ENCODE measurements at regions not wholly inside any gene's neighbourhood (a gene's known extent, or its start where the extent isn't known, plus 50 kb on each side); places are given as distances from the start of the nearest gene placed in this dataset.

DNA sequence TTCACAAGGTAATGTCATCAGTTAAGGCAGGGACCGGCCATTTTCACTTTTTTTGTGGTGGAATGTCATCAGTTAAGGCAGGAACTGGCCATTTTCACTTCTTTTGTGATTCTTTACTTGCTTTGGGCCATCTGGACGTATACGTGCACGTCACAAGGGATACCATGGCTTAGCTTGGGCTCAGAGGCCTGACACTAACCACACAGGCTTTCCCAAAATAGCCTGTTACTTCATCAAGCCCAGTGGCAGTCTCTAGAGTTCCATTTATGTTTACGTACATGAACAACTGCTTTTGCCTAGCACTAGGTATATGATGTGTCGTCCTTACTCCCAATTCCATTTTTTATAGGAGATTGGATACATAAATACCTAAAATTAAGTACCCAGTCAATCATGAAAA is 237.9 kb downstream of the C7orf25 start:
- no peak overlapping the region for H3K9ac ChIP-seq (ENCODE audit: low read length)
- H2AK5ac ChIP-seq (ENCODE audit: low read length), result no peak overlapping the region
- H2BK120ac ChIP-seq (ENCODE audit: low read depth, low read length), result no peak overlapping the region
- H2BK5ac ChIP-seq (ENCODE audit: low read length), result no peak overlapping the region
- H2BK15ac ChIP-seq (replicated peaks; ENCODE audit: low read depth), result no peak overlapping the region
- no peak overlapping the region for H3K56ac ChIP-seq (ENCODE audit: low read length)
- no peak overlapping the region for H3K4ac ChIP-seq (ENCODE audit: low read depth, low read length)
- no peaks in the 10 kb centered on the region for H3K79me2 ChIP-seq (ENCODE audit: control insufficient read depth, insufficient read depth, low read length)
- H3K36me3 ChIP-seq (ENCODE audit: control insufficient read depth, insufficient read depth, low read length), result no peaks in the 10 kb centered on the region
- WGBS (ENCODE audit: extremely low coverage, insufficient coverage, low lambda C conversion rate), result no CpG with 5 or more reads among the region's 6 CpGs
- H3K18ac ChIP-seq (ENCODE audit: low read length), result no peak overlapping the region
- H3K4me1 ChIP-seq (ENCODE audit: control insufficient read depth, low read depth, low read length), result peaks cover 1% of the 10 kb centered on the region
- H4K5ac ChIP-seq (ENCODE audit: low read length), result no peak overlapping the region
- peak; percentile 16 for DNase-seq
- no peaks in the 10 kb centered on the region for H3K79me1 ChIP-seq (ENCODE audit: low read length)
- H3K4me3 ChIP-seq (ENCODE audit: low read length), result no peak overlapping the region
- H3K27me3 ChIP-seq (ENCODE audit: insufficient read depth, low read length, poor library complexity), result no peaks in the 10 kb centered on the region
- no peak overlapping the region for H3K23ac ChIP-seq (ENCODE audit: low read length)
- no peak overlapping the region for H4K8ac ChIP-seq (ENCODE audit: low read depth, low read length)
- H3K27ac ChIP-seq (ENCODE audit: low read depth, low read length), result no peak overlapping the region
- H3K4me2 ChIP-seq (ENCODE audit: low read length), result no peak overlapping the region

DNA sequence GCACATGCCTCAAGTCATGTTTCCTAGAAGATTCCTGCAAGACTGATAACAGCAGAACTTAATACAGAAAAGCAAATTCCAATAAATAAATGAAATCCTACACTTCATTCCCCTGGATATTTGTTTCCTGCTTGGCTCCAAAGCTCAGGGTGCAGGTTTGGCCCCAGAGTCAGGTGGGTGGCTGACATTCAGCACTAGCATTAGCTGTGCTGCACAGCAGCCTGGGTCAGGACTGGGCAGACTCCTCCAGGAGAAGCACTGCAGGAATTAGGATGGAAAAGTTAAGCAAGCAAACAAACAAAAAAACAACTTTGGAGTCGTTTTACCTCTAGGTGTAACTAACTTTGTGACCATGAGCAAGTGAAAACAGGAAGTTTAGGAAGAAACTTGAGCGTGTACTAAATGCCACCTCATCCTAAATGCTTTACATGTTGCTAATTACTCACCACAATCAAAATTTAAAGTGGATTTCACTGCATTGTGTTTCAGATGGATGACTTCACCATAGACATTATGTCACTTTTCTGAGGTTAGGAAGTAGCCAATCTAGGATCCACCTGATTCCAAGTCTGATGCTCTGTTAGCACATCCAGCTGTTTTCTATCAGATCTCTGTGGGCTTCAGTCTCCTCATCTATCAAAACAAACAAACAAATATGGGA is 239.4 kb downstream of the C7orf25 start:
- Histone ChIP-seq H2BK120ac (ENCODE audit: low read depth, low read length) (no peak overlapping the region), H3K4me3 (ENCODE audit: low read length) (no peak overlapping the region), H3K4me1 (ENCODE audit: control insufficient read depth, low read depth, low read length) (peaks cover 1% of the 10 kb centered on the region), H3K56ac (ENCODE audit: low read length) (no peak overlapping the region), H3K27me3 (ENCODE audit: insufficient read depth, low read length, poor library complexity) (no peaks in the 10 kb centered on the region), H4K5ac (ENCODE audit: low read length) (no peak overlapping the region), H3K27ac (ENCODE audit: low read depth, low read length) (no peak overlapping the region), H2AK5ac (ENCODE audit: low read length) (no peak overlapping the region), H3K79me1 (ENCODE audit: low read length) (no peaks in the 10 kb centered on the region), H3K23ac (ENCODE audit: low read length) (no peak overlapping the region), H3K4ac (ENCODE audit: low read depth, low read length) (peak overlapping the region; percentile 36), H3K79me2 (ENCODE audit: control insufficient read depth, insufficient read depth, low read length) (no peaks in the 10 kb centered on the region), H3K9ac (ENCODE audit: low read length) (no peak overlapping the region), H3K4me2 (ENCODE audit: low read length) (no peak overlapping the region), H3K36me3 (ENCODE audit: control insufficient read depth, insufficient read depth, low read length) (no peaks in the 10 kb centered on the region), H2BK5ac (ENCODE audit: low read length) (no peak overlapping the region), H4K8ac (ENCODE audit: low read depth, low read length) (no peak overlapping the region), H2BK15ac (replicated peaks; ENCODE audit: low read depth) (no peak overlapping the region), H3K18ac (ENCODE audit: low read length) (no peak overlapping the region)
- no CpG with 5 or more reads among the region's 2 CpGs for WGBS (ENCODE audit: extremely low coverage, insufficient coverage, low lambda C conversion rate)
- DNase-seq, result peak; percentile 10

DNA sequence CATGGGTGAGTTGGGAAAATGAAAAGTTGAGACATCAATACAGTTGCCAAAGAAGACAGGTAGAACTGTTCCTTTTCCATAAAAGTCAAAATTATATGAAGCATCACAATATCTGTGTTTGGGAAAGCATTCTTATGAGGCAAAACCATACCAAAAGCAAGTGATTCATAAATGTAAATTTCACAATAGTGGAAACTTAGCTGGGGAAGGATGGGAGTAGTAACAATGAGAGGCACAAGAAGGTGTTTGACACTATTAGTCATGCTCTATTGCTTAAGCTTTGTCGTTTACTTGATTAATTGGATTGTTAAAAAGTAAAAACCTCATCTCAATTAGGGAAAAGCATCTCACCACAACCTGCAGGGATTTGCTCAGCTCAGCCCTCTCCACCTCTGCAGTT is 240.2 kb downstream of the C7orf25 start:
- no peak overlapping the region for H3K9ac ChIP-seq (ENCODE audit: low read length)
- no peak overlapping the region for H2BK120ac ChIP-seq (ENCODE audit: low read depth, low read length)
- H3K18ac ChIP-seq (ENCODE audit: low read length), result no peak overlapping the region
- H2AK5ac ChIP-seq (ENCODE audit: low read length), result no peak overlapping the region
- H3K27ac ChIP-seq (ENCODE audit: low read depth, low read length), result no peak overlapping the region
- H4K5ac ChIP-seq (ENCODE audit: low read length), result no peak overlapping the region
- DNase-seq, result no peak
- no peaks in the 10 kb centered on the region for H3K79me1 ChIP-seq (ENCODE audit: low read length)
- H3K4me2 ChIP-seq (ENCODE audit: low read length), result no peak overlapping the region
- H4K8ac ChIP-seq (ENCODE audit: low read depth, low read length), result no peak overlapping the region
- no peaks in the 10 kb centered on the region for H3K36me3 ChIP-seq (ENCODE audit: control insufficient read depth, insufficient read depth, low read length)
- H3K4me1 ChIP-seq (ENCODE audit: control insufficient read depth, low read depth, low read length), result peaks cover 1% of the 10 kb centered on the region
- WGBS (ENCODE audit: extremely low coverage, insufficient coverage, low lambda C conversion rate), result no CpG with 5 or more reads among the region's 1 CpG
- H3K27me3 ChIP-seq (ENCODE audit: insufficient read depth, low read length, poor library complexity), result no peaks in the 10 kb centered on the region
- H3K56ac ChIP-seq (ENCODE audit: low read length), result no peak overlapping the region
- H3K79me2 ChIP-seq (ENCODE audit: control insufficient read depth, insufficient read depth, low read length), result no peaks in the 10 kb centered on the region
- H3K4ac ChIP-seq (ENCODE audit: low read depth, low read length), result no peak overlapping the region
- no peak overlapping the region for H3K4me3 ChIP-seq (ENCODE audit: low read length)
- H2BK5ac ChIP-seq (ENCODE audit: low read length), result no peak overlapping the region
- no peak overlapping the region for H3K23ac ChIP-seq (ENCODE audit: low read length)
- no peak overlapping the region for H2BK15ac ChIP-seq (replicated peaks; ENCODE audit: low read depth)

DNA sequence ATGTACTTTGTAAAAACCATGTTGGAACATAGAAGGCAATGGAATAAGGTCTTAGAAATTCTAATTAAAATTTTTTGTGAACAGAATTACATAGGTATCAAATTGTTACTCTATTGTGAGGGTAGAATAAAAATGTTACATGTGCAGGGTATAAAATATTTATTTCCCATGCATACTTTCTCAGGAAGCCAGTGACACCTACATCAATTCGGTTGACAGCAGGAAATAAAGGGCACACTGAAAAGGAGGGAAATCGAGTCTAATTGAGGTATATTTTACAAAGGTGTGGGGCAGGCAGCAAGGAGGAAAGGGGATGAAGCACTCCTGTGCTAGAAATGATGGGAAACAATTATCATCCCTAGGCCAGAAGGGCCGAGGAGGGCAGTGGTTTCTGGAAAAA is 244.9 kb downstream of the C7orf25 start:
- Histone ChIP-seq H3K4ac (ENCODE audit: low read depth, low read length) (no peak overlapping the region), H3K4me3 (ENCODE audit: low read length) (no peak overlapping the region), H3K56ac (ENCODE audit: low read length) (no peak overlapping the region), H4K5ac (ENCODE audit: low read length) (no peak overlapping the region), H3K79me1 (ENCODE audit: low read length) (no peaks in the 10 kb centered on the region), H3K36me3 (ENCODE audit: control insufficient read depth, insufficient read depth, low read length) (no peaks in the 10 kb centered on the region), H3K9ac (ENCODE audit: low read length) (no peak overlapping the region), H3K23ac (ENCODE audit: low read length) (no peak overlapping the region), H3K27me3 (ENCODE audit: insufficient read depth, low read length, poor library complexity) (no peaks in the 10 kb centered on the region), H2BK15ac (replicated peaks; ENCODE audit: low read depth) (no peak overlapping the region), H3K18ac (ENCODE audit: low read length) (no peak overlapping the region), H2AK5ac (ENCODE audit: low read length) (no peak overlapping the region), H3K4me2 (ENCODE audit: low read length) (no peak overlapping the region), H3K4me1 (ENCODE audit: control insufficient read depth, low read depth, low read length) (no peaks in the 10 kb centered on the region), H3K27ac (ENCODE audit: low read depth, low read length) (no peak overlapping the region), H3K79me2 (ENCODE audit: control insufficient read depth, insufficient read depth, low read length) (no peaks in the 10 kb centered on the region), H2BK5ac (ENCODE audit: low read length) (no peak overlapping the region), H4K8ac (ENCODE audit: low read depth, low read length) (no peak overlapping the region), H2BK120ac (ENCODE audit: low read depth, low read length) (no peak overlapping the region)
- WGBS (ENCODE audit: extremely low coverage, insufficient coverage, low lambda C conversion rate), result no CpG with 5 or more reads among the region's 3 CpGs
- no peak for DNase-seq

DNA sequence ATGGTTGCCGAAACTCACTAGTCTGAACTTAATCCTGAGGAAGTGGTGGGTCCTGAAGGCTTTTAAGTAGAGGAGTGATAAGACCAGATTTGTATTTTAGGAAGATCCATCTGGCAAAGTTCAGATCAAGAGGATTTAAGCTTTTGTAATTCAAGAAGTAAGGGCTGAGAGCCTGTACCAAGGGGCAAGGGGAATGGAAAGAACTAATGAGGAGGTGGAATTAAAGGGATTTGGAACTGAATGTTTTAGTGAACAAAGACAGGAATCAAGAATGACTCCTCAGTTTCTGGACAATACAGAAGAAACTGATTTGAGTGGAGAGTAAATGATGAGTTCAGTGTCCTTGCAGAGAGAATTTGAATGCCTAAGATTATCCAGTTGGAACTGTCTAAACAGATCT is 249.0 kb downstream of the C7orf25 start:
- Histone ChIP-seq H2BK120ac (ENCODE audit: low read depth, low read length) (no peak overlapping the region), H3K36me3 (ENCODE audit: control insufficient read depth, insufficient read depth, low read length) (no peaks in the 10 kb centered on the region), H3K4me2 (ENCODE audit: low read length) (no peak overlapping the region), H3K18ac (ENCODE audit: low read length) (no peak overlapping the region), H4K8ac (ENCODE audit: low read depth, low read length) (no peak overlapping the region), H3K56ac (ENCODE audit: low read length) (no peak overlapping the region), H3K4ac (ENCODE audit: low read depth, low read length) (no peak overlapping the region), H4K5ac (ENCODE audit: low read length) (no peak overlapping the region), H3K23ac (ENCODE audit: low read length) (no peak overlapping the region), H3K27me3 (ENCODE audit: insufficient read depth, low read length, poor library complexity) (no peaks in the 10 kb centered on the region), H3K27ac (ENCODE audit: low read depth, low read length) (no peak overlapping the region), H2BK5ac (ENCODE audit: low read length) (no peak overlapping the region), H3K79me2 (ENCODE audit: control insufficient read depth, insufficient read depth, low read length) (no peaks in the 10 kb centered on the region), H2AK5ac (ENCODE audit: low read length) (no peak overlapping the region), H3K4me1 (ENCODE audit: control insufficient read depth, low read depth, low read length) (no peaks in the 10 kb centered on the region), H3K4me3 (ENCODE audit: low read length) (no peak overlapping the region), H3K79me1 (ENCODE audit: low read length) (no peaks in the 10 kb centered on the region), H2BK15ac (replicated peaks; ENCODE audit: low read depth) (no peak overlapping the region), H3K9ac (ENCODE audit: low read length) (no peak overlapping the region)
- no CpG with 5 or more reads among the region's 1 CpG for WGBS (ENCODE audit: extremely low coverage, insufficient coverage, low lambda C conversion rate)
- DNase-seq, result no peak

DNA sequence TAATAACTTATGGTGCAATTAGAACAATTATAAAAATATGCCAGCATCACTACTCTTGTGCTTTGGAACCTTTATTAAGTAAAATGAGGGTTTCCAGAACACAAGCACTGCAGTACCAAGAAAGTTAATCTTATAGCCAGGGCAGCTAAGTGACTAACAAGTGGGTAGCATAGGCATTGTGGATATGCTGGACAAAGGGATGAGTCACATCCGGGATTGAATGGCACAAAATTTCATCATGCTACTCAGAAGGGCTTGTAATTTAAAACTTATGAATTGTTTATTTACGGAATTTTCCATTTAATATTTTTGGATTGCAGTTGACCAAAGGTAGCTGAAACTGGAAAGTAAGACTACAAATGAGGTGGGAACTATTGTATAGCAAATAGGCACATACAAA is 250.6 kb downstream of the C7orf25 start:
- no peak overlapping the region for H3K4me3 ChIP-seq (ENCODE audit: low read length)
- no peak overlapping the region for H3K56ac ChIP-seq (ENCODE audit: low read length)
- no peaks in the 10 kb centered on the region for H3K4me1 ChIP-seq (ENCODE audit: control insufficient read depth, low read depth, low read length)
- H2BK5ac ChIP-seq (ENCODE audit: low read length), result no peak overlapping the region
- no peak overlapping the region for H3K4ac ChIP-seq (ENCODE audit: low read depth, low read length)
- no peaks in the 10 kb centered on the region for H3K79me1 ChIP-seq (ENCODE audit: low read length)
- no peak overlapping the region for H4K8ac ChIP-seq (ENCODE audit: low read depth, low read length)
- no peaks in the 10 kb centered on the region for H3K27me3 ChIP-seq (ENCODE audit: insufficient read depth, low read length, poor library complexity)
- DNase-seq, result no peak
- no peak overlapping the region for H3K23ac ChIP-seq (ENCODE audit: low read length)
- H3K36me3 ChIP-seq (ENCODE audit: control insufficient read depth, insufficient read depth, low read length), result no peaks in the 10 kb centered on the region
- H4K5ac ChIP-seq (ENCODE audit: low read length), result no peak overlapping the region
- H3K18ac ChIP-seq (ENCODE audit: low read length), result no peak overlapping the region
- H2BK120ac ChIP-seq (ENCODE audit: low read depth, low read length), result no peak overlapping the region
- H3K27ac ChIP-seq (ENCODE audit: low read depth, low read length), result no peak overlapping the region
- H2BK15ac ChIP-seq (replicated peaks; ENCODE audit: low read depth), result no peak overlapping the region
- H3K9ac ChIP-seq (ENCODE audit: low read length), result no peak overlapping the region
- no peak overlapping the region for H2AK5ac ChIP-seq (ENCODE audit: low read length)
- no CpG with 5 or more reads among the region's 2 CpGs for WGBS (ENCODE audit: extremely low coverage, insufficient coverage, low lambda C conversion rate)
- H3K4me2 ChIP-seq (ENCODE audit: low read length), result no peak overlapping the region
- H3K79me2 ChIP-seq (ENCODE audit: control insufficient read depth, insufficient read depth, low read length), result no peaks in the 10 kb centered on the region

Data from mesendoderm (in vitro differentiated cells).